ENCODE measurements at regions not wholly inside any gene's neighbourhood (a gene's known extent, or its start where the extent isn't known, plus 50 kb on each side); places are given as distances from the start of the nearest gene placed in this dataset.

DNA sequence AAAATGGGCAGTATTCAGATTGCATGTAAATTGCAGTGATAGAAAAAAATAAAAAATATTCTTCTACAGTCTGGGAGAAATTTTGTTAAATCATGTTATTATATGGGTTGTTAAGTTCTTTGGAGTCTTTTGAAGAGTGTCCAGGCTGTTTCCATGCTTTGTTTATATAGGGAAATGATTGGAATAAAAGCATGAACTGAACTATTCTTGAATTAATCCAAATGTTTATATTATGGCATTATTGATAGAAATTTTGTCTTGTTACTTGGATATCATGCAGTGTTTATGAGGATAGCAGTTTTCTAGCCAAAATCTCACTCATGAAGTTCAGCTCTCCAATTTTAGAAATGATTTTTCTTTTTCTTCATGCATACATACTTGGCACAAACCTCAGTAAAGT, 108.2 kb upstream of the NAV3 start:
- Histone ChIP-seq H3K79me2 (ENCODE audit: insufficient read depth, low read length) (no peaks in the 10 kb centered on the region), H3K4me3 (ENCODE audit: insufficient read depth, low read depth, low read length) (no peak overlapping the region), H3K4me2 (ENCODE audit: low read length) (no peak overlapping the region), H3K9ac (ENCODE audit: low read length) (no peak overlapping the region), H3K9me3 (ENCODE audit: insufficient read depth, low read depth, low read length) (no peaks in the 10 kb centered on the region), H4K20me1 (ENCODE audit: insufficient read depth, low read length) (no peaks in the 10 kb centered on the region), H3K36me3 (ENCODE audit: insufficient read depth, low read length) (no peaks in the 10 kb centered on the region), H3K27ac (ENCODE audit: low read depth, low read length) (no peak overlapping the region), H3K4me1 (ENCODE audit: insufficient read depth, low read length) (peaks cover 4% of the 10 kb centered on the region), H3K27me3 (ENCODE audit: insufficient read depth, low read length) (no peaks in the 10 kb centered on the region), H2AFZ (ENCODE audit: low read depth, low read length) (no peak overlapping the region)
- peak overlapping the region; percentile 22 for H3K27ac Mint-ChIP-seq (ENCODE audit: unreplicated experiment)
- no peak for DNase-seq (ENCODE audit: low read depth)
- TF ChIP-seq EZH2 (IDR thresholded peaks at IDR 0.05; ENCODE audit: insufficient read depth, low read length) (no peak), CTCF (IDR thresholded peaks at IDR 0.05; ENCODE audit: insufficient read depth, low read depth, low read length) (no peak)
- peak overlapping the region; percentile 47 for H3K4me3 Mint-ChIP-seq (ENCODE audit: unreplicated experiment)
- H3K36me3 Mint-ChIP-seq (ENCODE audit: low read depth, unreplicated experiment) = no peaks in the 10 kb centered on the region
- no peak for FAIRE-seq
- H3K27me3 Mint-ChIP-seq (ENCODE audit: low read depth, unreplicated experiment) = no peaks in the 10 kb centered on the region
- no peaks in the 10 kb centered on the region for H3K9me3 Mint-ChIP-seq (ENCODE audit: unreplicated experiment)
- peaks cover 31% of the 10 kb centered on the region for H3K4me1 Mint-ChIP-seq (ENCODE audit: low read depth, unreplicated experiment)

DNA sequence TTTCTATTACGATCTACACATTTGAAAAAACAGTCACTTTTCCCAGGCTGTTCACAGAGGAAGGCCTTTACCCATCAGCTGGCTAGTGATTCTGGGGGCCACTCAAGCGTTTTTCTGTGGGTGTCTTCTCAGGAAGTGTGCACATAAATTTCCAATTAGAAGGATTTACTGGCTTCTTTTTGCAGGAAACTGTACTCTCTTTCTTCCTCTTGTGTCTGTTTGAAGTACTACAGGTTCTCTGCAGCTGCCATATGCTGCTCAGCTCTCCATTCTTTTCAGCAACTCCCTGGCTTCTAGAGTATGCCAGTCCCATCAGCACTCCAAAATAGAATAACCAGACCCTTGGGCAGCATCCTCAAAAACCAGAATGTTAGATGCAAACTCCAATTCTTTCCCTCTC, 110.4 kb upstream of the NAV3 start:
- H4K20me1 ChIP-seq (ENCODE audit: insufficient read depth, low read length) = no peaks in the 10 kb centered on the region
- DNase-seq (ENCODE audit: low read depth) (no peak), FAIRE-seq (no peak)
- Mint-ChIP-seq H3K27ac (ENCODE audit: unreplicated experiment) (no peak overlapping the region), H3K36me3 (ENCODE audit: low read depth, unreplicated experiment) (no peaks in the 10 kb centered on the region), H3K27me3 (ENCODE audit: low read depth, unreplicated experiment) (no peaks in the 10 kb centered on the region), H3K4me1 (ENCODE audit: low read depth, unreplicated experiment) (peaks cover 11% of the 10 kb centered on the region), H3K9me3 (ENCODE audit: unreplicated experiment) (no peaks in the 10 kb centered on the region), H3K4me3 (ENCODE audit: unreplicated experiment) (no peak overlapping the region)
- no peaks in the 10 kb centered on the region for H3K36me3 ChIP-seq (ENCODE audit: insufficient read depth, low read length)
- no peak overlapping the region for H2AFZ ChIP-seq (ENCODE audit: low read depth, low read length)
- no peaks in the 10 kb centered on the region for H3K4me1 ChIP-seq (ENCODE audit: insufficient read depth, low read length)
- no peak overlapping the region for H3K4me2 ChIP-seq (ENCODE audit: low read length)
- H3K4me3 ChIP-seq (ENCODE audit: insufficient read depth, low read depth, low read length) = no peak overlapping the region
- H3K79me2 ChIP-seq (ENCODE audit: insufficient read depth, low read length) = no peaks in the 10 kb centered on the region
- no peak overlapping the region for H3K27ac ChIP-seq (ENCODE audit: low read depth, low read length)
- TF ChIP-seq EZH2 (IDR thresholded peaks at IDR 0.05; ENCODE audit: insufficient read depth, low read length) (no peak), CTCF (IDR thresholded peaks at IDR 0.05; ENCODE audit: insufficient read depth, low read depth, low read length) (no peak)
- H3K9ac ChIP-seq (ENCODE audit: low read length) = no peak overlapping the region
- no peaks in the 10 kb centered on the region for H3K9me3 ChIP-seq (ENCODE audit: insufficient read depth, low read depth, low read length)
- H3K27me3 ChIP-seq (ENCODE audit: insufficient read depth, low read length) = no peaks in the 10 kb centered on the region

- no peaks in the 10 kb centered on the region for H4K20me1 ChIP-seq (ENCODE audit: insufficient read depth, low read length)
- DNase-seq (ENCODE audit: low read depth) (no peak), FAIRE-seq (no peak)
- H3K27me3 ChIP-seq (ENCODE audit: insufficient read depth, low read length) = no peaks in the 10 kb centered on the region
- H3K9ac ChIP-seq (ENCODE audit: low read length) = no peak overlapping the region
- Mint-ChIP-seq H3K27me3 (ENCODE audit: low read depth, unreplicated experiment) (no peaks in the 10 kb centered on the region), H3K4me3 (ENCODE audit: unreplicated experiment) (no peak overlapping the region), H3K27ac (ENCODE audit: unreplicated experiment) (no peak overlapping the region), H3K4me1 (ENCODE audit: low read depth, unreplicated experiment) (peaks cover 2% of the 10 kb centered on the region), H3K36me3 (ENCODE audit: low read depth, unreplicated experiment) (no peaks in the 10 kb centered on the region), H3K9me3 (ENCODE audit: unreplicated experiment) (peaks cover 3% of the 10 kb centered on the region)
- H3K4me1 ChIP-seq (ENCODE audit: insufficient read depth, low read length) = no peaks in the 10 kb centered on the region
- H2AFZ ChIP-seq (ENCODE audit: low read depth, low read length) = no peak overlapping the region
- no peak overlapping the region for H3K4me3 ChIP-seq (ENCODE audit: insufficient read depth, low read depth, low read length)
- no peaks in the 10 kb centered on the region for H3K79me2 ChIP-seq (ENCODE audit: insufficient read depth, low read length)
- H3K27ac ChIP-seq (ENCODE audit: low read depth, low read length) = no peak overlapping the region
- no peaks in the 10 kb centered on the region for H3K9me3 ChIP-seq (ENCODE audit: insufficient read depth, low read depth, low read length)
- no peaks in the 10 kb centered on the region for H3K36me3 ChIP-seq (ENCODE audit: insufficient read depth, low read length)
- H3K4me2 ChIP-seq (ENCODE audit: low read length) = no peak overlapping the region
- no peak for TF ChIP-seq EZH2 (IDR thresholded peaks at IDR 0.05; ENCODE audit: insufficient read depth, low read length)
Observed at GRCh38 chr12:77710209-77710608, 120.5 kb upstream of the NAV3 start.

All from astrocyte (in vitro differentiated cells and primary cell).